Progenitor cell of endocrine pancreas (in vitro differentiated cells): ENCODE measurements at regions not wholly inside any gene's neighbourhood (a gene's known extent, or its start where the extent isn't known, plus 50 kb on each side); places are given as distances from the start of the nearest gene placed in this dataset.

Experiments
- DNase-seq: peaks from one replicate; pipeline ENCODE4 v3.0.0; 2021; ENCODE audit warnings: low spot score; ENCODE audit not compliant: unreplicated experiment
- H3K27ac Mint-ChIP-seq: 2 replicates; pipeline ENCODE4 v1.8.0; 2021; ENCODE audit warnings: mild to moderate bottlenecking, moderate library complexity, mixed read lengths
- H3K27me3 Mint-ChIP-seq: 2 replicates; pipeline ENCODE4 v1.8.0; 2021; ENCODE audit warnings: mixed read lengths
- H3K36me3 Mint-ChIP-seq: 2 replicates; pipeline ENCODE4 v1.8.0; 2022; ENCODE audit warnings: mixed read lengths; ENCODE audit not compliant: insufficient read depth
- H3K4me1 Mint-ChIP-seq: 2 replicates; pipeline ENCODE4 v1.8.0; 2021; ENCODE audit warnings: low read depth, mixed read lengths
- H3K4me3 Mint-ChIP-seq: 2 replicates; pipeline ENCODE4 v1.8.0; 2021; ENCODE audit warnings: low read depth, mild to moderate bottlenecking, moderate library complexity, mixed read lengths
- H3K9me3 Mint-ChIP-seq: 2 replicates; pipeline ENCODE4 v1.8.0; 2021; ENCODE audit warnings: low read depth, mixed read lengths
- TF ChIP-seq, protein P1 (sequence below): fragments of 200-600 bp; sonication (generic); IDR thresholded peaks from one replicate; pipeline ENCODE4 v1.5.0; 2021; ENCODE audit warnings: antibody characterized with exemption, mild to moderate bottlenecking; ENCODE audit not compliant: unreplicated experiment

DNA sequence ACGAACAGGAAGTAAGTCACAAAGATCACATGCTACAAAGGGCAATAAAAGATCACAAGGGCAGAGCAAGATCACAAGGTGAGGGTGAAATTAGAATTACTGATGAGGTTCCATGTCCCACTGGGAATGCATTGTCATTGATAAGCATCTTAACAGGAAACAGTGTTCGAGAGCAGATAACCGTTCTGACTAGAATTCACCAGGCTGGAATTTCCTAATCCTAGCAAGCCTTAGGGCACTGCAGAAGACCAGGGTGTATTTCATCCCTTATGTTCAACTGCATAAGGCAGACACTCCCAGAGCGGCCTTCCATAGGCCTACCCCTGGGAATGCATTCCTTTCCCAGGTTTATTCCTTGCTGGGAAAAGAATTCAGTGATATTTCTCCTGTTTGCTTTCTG is 980.6 kb upstream of the LCORL start:
- DNase-seq: no peak
- no peaks in the 10 kb centered on the region for H3K27me3 Mint-ChIP-seq
- H3K4me3 Mint-ChIP-seq: no peak overlapping the region

DNA sequence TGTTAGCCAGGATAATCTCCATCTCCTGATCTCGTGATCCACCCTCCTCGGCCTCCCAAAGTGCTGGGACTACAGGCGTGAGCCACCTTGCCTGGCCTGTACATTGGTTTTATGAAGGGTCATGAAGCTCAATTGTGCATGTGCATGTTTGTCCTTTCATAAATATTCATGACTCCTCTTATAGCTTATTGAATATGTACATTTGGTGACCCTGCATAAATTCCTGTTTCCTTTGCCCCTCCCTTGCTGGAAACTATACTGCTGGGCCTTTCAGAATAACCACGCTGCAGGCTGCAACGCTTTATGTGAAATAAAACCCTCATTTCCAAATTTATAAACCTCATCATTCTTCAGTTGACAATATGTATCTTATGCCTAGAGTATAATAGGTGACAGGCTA is 978.0 kb upstream of the LCORL start:
- H3K4me1 Mint-ChIP-seq: no peaks in the 10 kb centered on the region
- H3K36me3 Mint-ChIP-seq: peaks cover 1% of the 10 kb centered on the region
- DNase-seq: no peak
- H3K27me3 Mint-ChIP-seq: no peaks in the 10 kb centered on the region
- no peak overlapping the region for H3K4me3 Mint-ChIP-seq
- H3K27ac Mint-ChIP-seq: no peak overlapping the region
- TF ChIP-seq, protein P1, sequence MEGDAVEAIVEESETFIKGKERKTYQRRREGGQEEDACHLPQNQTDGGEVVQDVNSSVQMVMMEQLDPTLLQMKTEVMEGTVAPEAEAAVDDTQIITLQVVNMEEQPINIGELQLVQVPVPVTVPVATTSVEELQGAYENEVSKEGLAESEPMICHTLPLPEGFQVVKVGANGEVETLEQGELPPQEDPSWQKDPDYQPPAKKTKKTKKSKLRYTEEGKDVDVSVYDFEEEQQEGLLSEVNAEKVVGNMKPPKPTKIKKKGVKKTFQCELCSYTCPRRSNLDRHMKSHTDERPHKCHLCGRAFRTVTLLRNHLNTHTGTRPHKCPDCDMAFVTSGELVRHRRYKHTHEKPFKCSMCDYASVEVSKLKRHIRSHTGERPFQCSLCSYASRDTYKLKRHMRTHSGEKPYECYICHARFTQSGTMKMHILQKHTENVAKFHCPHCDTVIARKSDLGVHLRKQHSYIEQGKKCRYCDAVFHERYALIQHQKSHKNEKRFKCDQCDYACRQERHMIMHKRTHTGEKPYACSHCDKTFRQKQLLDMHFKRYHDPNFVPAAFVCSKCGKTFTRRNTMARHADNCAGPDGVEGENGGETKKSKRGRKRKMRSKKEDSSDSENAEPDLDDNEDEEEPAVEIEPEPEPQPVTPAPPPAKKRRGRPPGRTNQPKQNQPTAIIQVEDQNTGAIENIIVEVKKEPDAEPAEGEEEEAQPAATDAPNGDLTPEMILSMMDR: no peak
- peaks cover 9% of the 10 kb centered on the region for H3K9me3 Mint-ChIP-seq

More for the DNA sequence above, 980.6 kb upstream of the LCORL start:
- Mint-ChIP-seq H3K4me1 (peaks cover 3% of the 10 kb centered on the region), H3K27ac (no peak overlapping the region), H3K9me3 (peaks cover 9% of the 10 kb centered on the region), H3K36me3 (peaks cover 1% of the 10 kb centered on the region)
- TF ChIP-seq, protein P1: no peak

DNA sequence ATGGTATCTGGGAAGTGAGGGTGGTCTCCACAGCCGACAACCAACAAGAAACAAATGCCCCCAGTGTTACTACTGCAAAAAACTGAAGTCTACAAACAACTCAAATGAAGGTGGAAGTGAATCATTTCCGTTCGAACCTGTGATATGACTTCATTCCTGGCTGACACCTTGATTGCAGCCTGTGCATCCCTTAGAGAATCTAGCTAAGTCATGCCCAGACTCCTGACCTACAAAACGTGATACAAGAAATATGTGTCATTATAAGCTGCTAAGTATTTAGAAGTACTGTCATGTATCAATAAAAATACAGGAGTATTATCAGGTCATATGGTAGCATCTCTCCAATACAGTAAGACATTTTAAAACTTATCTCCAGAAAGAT is 959.7 kb upstream of the LCORL start:
- H3K27ac Mint-ChIP-seq: no peak overlapping the region
- no peak for DNase-seq
- H3K27me3 Mint-ChIP-seq: no peaks in the 10 kb centered on the region
- no peaks in the 10 kb centered on the region for H3K4me1 Mint-ChIP-seq
- H3K9me3 Mint-ChIP-seq: peaks cover 5% of the 10 kb centered on the region
- TF ChIP-seq, protein P1: no peak
- no peak overlapping the region for H3K4me3 Mint-ChIP-seq
- H3K36me3 Mint-ChIP-seq: no peaks in the 10 kb centered on the region

DNA sequence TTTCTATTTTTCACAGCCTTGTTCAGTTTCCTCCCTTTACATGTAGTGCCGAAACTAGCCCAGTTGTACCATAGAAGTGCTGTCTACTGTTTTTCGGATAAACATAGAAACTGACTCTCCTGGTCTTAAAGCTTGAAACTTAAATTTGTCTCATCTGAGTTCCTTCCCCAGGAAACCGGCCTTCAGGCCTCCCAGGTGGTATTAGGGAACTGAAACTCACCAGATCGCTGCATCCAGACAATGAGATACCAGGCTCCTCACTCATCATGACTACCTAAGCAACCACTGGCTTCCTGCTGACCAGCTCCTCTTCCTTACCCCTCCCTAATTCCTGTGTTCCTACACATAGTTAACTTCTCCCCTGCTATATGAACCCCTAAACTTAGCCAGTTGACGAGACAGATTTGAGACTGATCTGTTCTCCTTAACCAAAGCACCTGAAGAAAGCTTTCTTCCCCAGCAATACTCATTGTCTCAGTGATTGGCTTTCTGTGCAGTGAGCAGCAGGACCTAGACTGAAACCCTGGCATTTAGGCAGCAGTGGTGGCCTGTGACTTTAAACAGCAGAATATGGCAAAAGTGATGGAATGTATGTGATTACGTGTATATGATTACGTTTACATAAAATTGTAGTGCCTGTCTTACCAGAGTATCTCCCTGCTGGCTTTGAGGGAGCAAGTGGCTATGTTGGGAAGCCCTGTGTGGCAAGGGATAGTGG is 959.1 kb upstream of the LCORL start:
- Mint-ChIP-seq H3K27me3 (no peaks in the 10 kb centered on the region), H3K4me3 (no peak overlapping the region), H3K4me1 (no peaks in the 10 kb centered on the region), H3K36me3 (no peaks in the 10 kb centered on the region), H3K27ac (no peak overlapping the region), H3K9me3 (peaks cover 5% of the 10 kb centered on the region)
- TF ChIP-seq, protein P1: no peak
- DNase-seq: no peak

DNA sequence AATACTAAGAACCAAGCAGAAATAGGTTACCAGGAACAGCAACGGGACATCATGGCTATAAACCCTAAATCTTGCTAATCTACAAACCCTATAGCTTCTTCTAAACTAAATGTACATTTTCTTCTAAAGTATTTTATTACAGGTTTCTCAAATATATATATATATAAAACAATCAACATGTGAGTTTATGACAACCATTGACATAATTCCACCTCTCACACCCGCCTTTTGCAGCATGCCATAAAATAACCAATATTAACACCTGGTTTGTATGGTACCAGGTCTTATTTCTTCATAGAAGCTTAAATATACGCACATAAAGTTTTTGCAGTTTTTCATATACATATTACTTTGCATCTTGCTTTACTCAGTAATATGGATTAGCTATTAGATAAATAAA is 955.3 kb upstream of the LCORL start:
- Mint-ChIP-seq H3K27me3 (no peaks in the 10 kb centered on the region), H3K4me1 (no peaks in the 10 kb centered on the region), H3K4me3 (no peak overlapping the region), H3K36me3 (no peaks in the 10 kb centered on the region), H3K27ac (no peak overlapping the region), H3K9me3 (peaks cover 5% of the 10 kb centered on the region)
- no peak for DNase-seq
- TF ChIP-seq, protein P1: no peak
